HG03066 (cell line): ENCODE measurements at regions not wholly inside any gene's neighbourhood (a gene's known extent, or its start where the extent isn't known, plus 50 kb on each side); places are given as distances from the start of the nearest gene placed in this dataset.
"Not testable (repeated sequence)": the region's sequence is repeated elsewhere in the genome, so short reads cannot be mapped to it uniquely, and the experiment has no call there.

Experiments
- ATAC-seq: cut with Tn5 transposase; IDR thresholded peaks from one replicate; pipeline ENCODE4 v1.9.1; 2021; ENCODE audit warnings: low read depth; ENCODE audit not compliant: unreplicated experiment

DNA sequence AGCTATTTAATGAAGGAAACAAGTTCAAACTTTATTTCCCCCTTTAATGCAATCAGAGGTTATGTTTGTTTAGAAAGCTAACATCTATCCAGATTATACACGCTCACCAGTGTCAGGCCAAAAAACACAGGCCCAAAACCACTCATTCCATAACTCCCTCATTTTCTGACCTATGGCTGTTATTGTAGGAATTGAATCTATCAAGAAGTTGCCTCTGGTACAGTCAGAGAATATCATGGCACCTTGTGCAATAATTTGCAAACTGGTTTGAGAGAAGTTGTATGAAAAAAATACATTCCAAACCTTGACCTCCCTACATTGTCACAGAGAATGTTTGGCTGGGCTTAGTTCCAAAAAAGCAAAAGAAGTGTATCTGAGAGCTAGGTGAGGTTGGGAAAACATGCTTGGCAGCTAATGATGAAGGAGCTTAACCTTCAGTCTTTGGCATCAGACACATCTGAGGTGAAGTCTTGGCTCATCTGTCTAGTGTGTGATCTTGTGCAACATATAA, 591.0 kb downstream of the ANKRD50 start:
- ATAC-seq: no peak

- no peak for ATAC-seq
Measured at GRCh38 chr4:124123181-124123580, 589.4 kb downstream of the ANKRD50 start.

- ATAC-seq: no peak
Measured at GRCh38 chr4:124123721-124124120, 588.8 kb downstream of the ANKRD50 start.

- ATAC-seq: not testable (repeated sequence)
Measured at GRCh38 chr4:124131324-124131723, 581.2 kb downstream of the ANKRD50 start.

GRCh38 chr4:124132161-124132560, 580.4 kb downstream of the ANKRD50 start:
- no peak for ATAC-seq

DNA sequence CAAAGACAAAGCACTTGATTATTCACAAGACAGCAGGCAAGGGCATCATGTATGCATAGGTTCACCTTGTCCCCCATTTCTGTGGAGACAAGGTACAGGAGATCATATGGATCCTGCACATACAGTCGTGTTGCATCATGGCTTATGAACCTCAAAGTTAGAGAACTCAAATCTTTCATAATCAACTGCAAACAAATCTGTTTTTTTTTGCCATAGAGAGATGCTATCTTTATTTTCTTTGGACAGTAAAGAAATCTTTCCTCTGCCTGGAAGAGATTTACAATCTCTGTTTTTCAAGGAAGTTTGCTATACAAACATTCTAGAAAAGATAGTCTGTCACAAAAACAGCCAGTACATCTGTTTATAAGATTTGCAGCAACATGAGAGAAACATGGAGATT, 578.8 kb downstream of the ANKRD50 start:
- no peak for ATAC-seq

DNA sequence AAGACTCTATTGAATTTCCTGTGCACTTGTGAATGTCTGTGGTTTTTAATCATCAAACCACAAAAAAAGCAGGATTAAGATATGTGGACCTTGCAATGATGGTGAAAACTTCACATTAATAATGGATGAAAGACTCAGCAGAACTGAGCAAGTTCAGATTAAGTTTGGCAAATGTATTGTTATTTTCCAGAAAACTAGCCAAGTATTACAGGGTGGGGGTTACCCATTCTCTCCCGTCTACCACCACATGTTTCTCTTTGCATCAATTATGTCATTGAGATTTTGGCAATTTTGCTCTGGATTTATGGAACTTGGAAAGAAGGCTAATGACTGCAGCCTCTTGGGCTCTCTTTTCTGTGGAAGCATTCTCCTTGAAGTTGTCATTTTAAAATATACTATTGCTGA, 577.1 kb downstream of the ANKRD50 start:
- no peak for ATAC-seq

GRCh38 chr4:124139044-124139443, 573.5 kb downstream of the ANKRD50 start:
- ATAC-seq: no peak

DNA sequence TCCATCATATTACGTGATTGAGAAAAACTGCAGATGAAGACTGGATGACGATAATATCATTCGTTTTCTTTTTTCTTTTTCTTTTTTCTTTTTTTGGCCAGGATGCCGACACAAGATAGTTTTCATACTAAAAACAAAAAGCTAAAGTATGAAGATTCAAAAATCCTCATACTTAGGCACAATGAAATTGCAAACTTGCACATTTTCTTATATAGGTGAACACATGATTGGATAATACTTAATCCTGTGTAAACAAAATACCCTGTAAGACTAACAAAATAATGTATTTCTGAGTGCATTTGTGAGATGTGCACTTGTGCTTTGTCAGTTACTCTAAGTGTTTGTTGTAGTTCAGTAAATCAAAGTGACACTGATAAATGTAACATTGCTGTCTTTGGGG, 568.9 kb downstream of the ANKRD50 start:
- no peak for ATAC-seq

DNA sequence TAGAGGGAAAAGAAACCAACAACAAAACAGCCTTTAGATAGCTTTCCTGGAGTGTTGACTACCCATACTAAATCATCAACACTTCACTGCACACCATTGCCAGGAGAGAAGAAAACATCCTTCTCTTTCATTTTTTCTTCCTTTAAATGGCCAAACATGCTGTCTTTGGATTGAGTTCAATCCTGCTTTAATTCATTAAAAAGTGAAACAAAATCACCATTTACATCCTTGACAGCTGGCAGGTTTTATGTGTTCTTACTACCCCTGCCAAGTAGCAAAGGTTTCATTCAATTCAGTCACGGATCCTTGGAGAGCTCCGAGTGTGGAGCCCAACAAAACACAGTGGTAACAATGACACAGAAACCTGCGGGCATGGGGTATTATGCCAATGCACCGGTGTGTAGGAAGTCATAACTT, 568.3 kb downstream of the ANKRD50 start:
- ATAC-seq: no peak

DNA sequence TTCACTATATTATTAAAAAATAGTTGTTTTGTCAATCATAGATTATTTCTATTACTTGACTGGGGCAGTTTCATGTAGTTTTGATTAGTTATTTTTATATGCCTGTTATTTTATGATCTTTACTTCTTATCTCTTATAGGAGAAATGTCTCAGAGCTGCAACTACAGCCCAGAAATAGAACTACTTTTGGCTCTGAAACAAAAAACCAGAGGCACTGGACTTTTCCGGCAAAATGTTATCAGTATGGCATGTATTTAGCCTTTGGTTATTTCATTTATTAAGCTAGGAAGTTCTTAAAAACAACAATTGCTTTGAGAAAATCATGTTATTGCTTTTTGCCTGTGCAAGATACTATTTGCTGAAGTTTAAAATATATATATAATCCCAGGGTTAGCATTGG, 566.5 kb downstream of the ANKRD50 start:
- no peak for ATAC-seq

DNA sequence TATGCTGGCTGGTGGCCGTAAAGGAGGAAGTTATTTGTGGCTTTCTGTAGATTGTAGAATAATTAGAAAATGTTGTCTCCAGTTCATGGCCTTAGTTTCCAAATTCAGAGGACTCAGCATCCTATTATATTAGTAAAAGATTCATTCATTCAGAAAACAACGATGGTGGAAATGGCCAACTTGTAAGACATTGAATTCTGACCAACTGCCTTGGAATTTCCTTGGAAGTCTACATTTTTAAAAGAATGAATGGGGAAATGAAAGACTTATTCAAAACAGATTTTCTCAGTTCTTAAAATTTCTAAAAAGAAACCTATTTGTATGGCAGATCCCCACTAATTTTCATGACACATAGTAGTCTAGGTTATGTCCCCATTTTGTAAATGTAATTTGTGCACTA, 561.5 kb downstream of the ANKRD50 start:
- no peak for ATAC-seq

GRCh38 chr4:124152132-124152531, 560.4 kb downstream of the ANKRD50 start:
- no peak for ATAC-seq

DNA sequence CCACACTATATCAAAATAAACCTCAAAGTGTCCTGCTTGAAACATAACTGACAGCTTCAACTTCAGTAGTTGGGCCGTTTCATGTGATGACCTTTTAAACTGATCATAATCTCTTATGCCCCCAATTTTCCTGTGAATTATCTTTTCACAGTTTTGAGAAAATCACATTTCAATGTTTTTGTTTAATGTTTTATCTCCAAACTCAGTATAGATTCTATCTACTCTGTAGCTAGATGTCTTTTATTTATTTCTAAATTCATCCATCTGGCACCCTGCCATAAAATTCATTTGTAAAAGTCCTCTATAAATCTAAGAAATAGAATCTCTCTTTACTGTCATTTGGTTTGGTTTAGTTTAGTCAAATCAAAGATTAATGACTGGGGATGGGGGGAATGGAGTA, 557.3 kb downstream of the ANKRD50 start:
- no peak for ATAC-seq

DNA sequence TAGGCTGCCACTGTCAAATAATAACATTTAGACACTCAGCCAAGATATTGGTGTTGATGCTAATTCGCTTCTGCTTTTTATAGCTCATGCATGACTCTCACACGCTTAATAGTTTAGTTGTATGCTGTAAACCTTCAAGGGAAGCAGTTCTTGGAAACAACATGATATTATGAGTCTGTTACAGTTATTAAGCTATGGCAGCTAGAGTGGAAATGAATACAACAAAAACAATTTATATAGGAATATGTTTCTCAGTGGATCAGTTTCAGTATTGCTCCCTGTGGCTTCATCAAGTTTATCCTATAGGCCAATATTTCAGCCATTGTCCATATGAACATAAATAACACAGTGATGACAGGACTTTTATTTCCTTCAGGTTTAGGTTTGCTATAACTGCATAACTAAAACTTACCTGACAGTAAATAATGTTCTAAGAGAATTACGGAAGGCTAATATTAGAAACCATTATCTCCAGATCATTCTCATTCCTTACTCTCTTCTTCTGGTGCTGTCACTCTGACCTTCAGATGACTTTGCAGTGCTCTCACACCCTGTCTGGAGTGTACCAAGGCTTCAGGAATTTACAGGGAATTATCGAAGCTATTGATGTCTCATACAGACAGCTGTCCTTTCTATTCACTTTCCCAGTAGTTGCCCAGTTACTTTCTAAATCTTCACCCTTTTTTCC, 555.0 kb downstream of the ANKRD50 start:
- ATAC-seq: no peak

DNA sequence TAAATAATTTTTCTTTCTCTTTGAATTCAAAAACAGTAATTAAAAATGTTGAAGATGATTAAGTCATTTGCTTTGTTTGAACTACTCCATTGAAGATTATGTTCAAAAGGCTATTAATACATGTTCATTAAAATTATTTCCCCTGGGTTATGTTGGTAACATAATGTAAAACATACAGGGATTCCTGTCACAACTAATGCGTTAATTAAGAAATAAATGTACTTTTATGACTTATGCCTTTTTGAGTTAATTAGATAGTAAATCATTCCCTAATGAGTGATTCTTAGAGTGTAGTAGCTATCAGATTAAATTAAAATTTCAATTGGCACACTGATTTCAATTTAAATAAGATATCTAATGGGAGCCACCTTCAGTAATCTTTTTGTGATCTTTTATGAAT, 549.1 kb downstream of the ANKRD50 start:
- no peak for ATAC-seq

DNA sequence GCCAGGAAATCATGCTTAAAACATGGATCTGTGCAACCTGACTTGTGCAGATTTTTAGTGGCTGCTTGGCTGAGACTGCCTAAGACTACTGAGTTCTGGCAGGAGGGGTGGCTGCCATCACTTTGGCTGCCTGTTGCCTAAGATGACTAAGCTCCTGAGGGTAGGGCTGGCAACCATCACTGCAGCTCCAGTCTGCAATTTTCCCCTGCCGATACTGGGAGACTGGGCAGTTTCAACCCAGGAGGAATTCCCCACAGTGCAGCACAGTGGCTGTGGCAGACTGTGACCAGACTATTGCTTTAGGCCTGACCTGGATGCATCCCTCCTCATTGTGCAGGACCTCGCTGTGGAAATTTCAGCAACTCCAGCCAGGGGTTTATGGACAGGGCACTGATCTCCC, 544.9 kb downstream of the ANKRD50 start:
- no peak for ATAC-seq

DNA sequence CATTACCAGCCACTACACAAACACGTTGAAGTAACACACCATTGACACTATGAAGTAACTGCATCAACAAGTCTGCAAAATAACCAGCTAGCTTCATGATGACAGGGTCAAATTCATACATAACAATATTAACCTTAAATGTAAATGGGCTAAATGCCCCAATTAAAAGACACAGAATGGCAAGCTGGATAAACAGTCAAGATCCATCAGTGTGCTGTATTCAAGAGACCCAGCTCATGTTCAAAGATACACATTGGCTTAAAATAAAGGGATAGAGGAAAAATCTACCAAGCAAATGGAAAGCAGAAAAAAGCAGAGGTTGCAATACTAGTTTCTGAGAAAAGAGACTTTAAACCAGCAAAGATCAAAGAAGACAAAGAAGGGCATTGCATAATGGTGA, 543.0 kb downstream of the ANKRD50 start:
- ATAC-seq: not testable (repeated sequence)

GRCh38 chr4:124173912-124174311, 538.6 kb downstream of the ANKRD50 start:
- ATAC-seq: no peak

DNA sequence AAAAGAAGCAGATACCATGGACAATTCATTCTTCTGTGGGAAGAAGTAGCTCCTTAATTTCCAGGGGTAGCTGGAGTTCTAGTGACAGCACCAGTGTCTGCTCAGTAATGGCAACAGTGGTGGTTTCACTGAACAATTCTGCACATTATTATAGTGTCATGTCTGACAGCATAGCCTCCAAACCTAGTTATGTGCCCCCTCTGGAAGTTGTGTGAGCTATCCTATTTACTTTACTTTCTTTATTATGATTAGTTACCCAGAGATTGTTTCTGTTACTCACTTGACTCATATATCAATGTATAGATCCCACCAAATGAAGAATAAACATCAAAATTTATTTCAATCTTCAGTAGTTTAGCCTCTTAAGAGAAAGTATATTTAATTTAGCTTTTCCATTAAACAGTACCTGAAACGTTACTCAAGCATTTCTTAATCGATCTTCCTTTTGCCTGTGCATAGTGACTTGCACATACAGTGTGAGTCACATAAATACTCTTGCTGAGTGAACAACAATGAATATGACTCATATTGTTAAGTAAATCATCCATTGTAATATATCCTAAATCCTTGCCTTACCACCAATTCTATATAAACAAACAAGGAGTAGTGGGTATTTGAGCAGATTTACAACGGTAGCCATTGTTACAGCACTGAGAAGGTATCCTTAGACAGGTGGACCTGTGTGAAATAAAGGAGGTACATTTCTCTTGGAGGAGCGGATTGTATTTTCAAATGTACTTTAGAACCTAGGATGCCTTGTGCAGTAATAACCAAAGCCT, 534.7 kb downstream of the ANKRD50 start:
- no peak for ATAC-seq

GRCh38 chr4:124178449-124179021, 534.0 kb downstream of the ANKRD50 start:
- ATAC-seq: no peak
